ENCODE measurements at regions not wholly inside any gene's neighbourhood (a gene's known extent, or its start where the extent isn't known, plus 50 kb on each side); places are given as distances from the start of the nearest gene placed in this dataset.

- Histone ChIP-seq H3K27ac (ENCODE audit: extremely low read depth, low read depth, low read length) (no peak overlapping the region), H3K9me3 (ENCODE audit: control insufficient read depth, insufficient read depth, low read depth, low read length) (no peaks in the 10 kb centered on the region), H3K4me1 (ENCODE audit: control insufficient read depth, insufficient read depth, low read length) (no peaks in the 10 kb centered on the region), H3K36me3 (ENCODE audit: control insufficient read depth in 2 of 2, insufficient read depth in 1 of 2, low read length in 2 of 2) (no peaks in the 10 kb centered on the region), H3K4me3 (ENCODE audit: low read depth, low read length) (no peak overlapping the region)
- ChIA-PET CTCF (interaction anchor here (1.0 kb wide), 1 partner anchor 9 kb away, joined by 3 read pairs; no protein-coding TSS in a partner anchor), POLR2A (no interaction called here)
- TF ChIP-seq ZNF426 (tag by site-specific recombination; IDR thresholded peaks at IDR 0.05) (no peak), ZNF473 (tag by site-specific recombination; IDR thresholded peaks at IDR 0.05) (no peak), ZNF514 (tag by site-specific recombination; IDR thresholded peaks at IDR 0.05) (no peak), ZBTB21 (tag by site-specific recombination; IDR thresholded peaks at IDR 0.05) (no peak), ZNF529 (tag by site-specific recombination; IDR thresholded peaks at IDR 0.05; ENCODE audit: insufficient replicate concordance) (no peak), BCL11A (tag by site-specific recombination; IDR thresholded peaks at IDR 0.05; ENCODE audit: low read depth) (no peak), ZNF341 (tag by site-specific recombination; IDR thresholded peaks at IDR 0.05; ENCODE audit: low read depth) (no peak), ZNF19 (tag by site-specific recombination; IDR thresholded peaks at IDR 0.05; ENCODE audit: low read depth) (no peak), ZNF221 (tag by site-specific recombination; IDR thresholded peaks at IDR 0.05; ENCODE audit: borderline replicate concordance) (no peak), PRDM6 (tag by site-specific recombination; IDR thresholded peaks at IDR 0.05) (no peak)
Measured at GRCh38 chr10:31678139-31678536, 250.5 kb downstream of the ARHGAP12 start.

GRCh38 chr10:31677195-31678138 is 251.2 kb downstream of the ARHGAP12 start:
- ChIA-PET POLR2A (no interaction called here), CTCF (interaction anchor here (1.0 kb wide), 1 partner anchor 8 kb away, joined by 3 read pairs; no protein-coding TSS in a partner anchor)
- Histone ChIP-seq H3K4me3 (ENCODE audit: low read depth, low read length) (no peak overlapping the region), H3K9me3 (ENCODE audit: control insufficient read depth, insufficient read depth, low read depth, low read length) (no peaks in the 10 kb centered on the region), H3K36me3 (ENCODE audit: control insufficient read depth in 2 of 2, insufficient read depth in 1 of 2, low read length in 2 of 2) (no peaks in the 10 kb centered on the region), H3K4me1 (ENCODE audit: control insufficient read depth, insufficient read depth, low read length) (no peaks in the 10 kb centered on the region), H3K27ac (ENCODE audit: extremely low read depth, low read depth, low read length) (no peak overlapping the region)
- TF ChIP-seq REPIN1 (tag by site-specific recombination; IDR thresholded peaks at IDR 0.05; ENCODE audit: low read depth) (no peak), ZEB2 (tag by site-specific recombination; IDR thresholded peaks at IDR 0.05) (no peak), BCL6B (tag by site-specific recombination; IDR thresholded peaks at IDR 0.05) (no peak), GFI1B (tag by site-specific recombination; IDR thresholded peaks at IDR 0.05) (no peak)
- TF ChIP-seq, protein P1, sequence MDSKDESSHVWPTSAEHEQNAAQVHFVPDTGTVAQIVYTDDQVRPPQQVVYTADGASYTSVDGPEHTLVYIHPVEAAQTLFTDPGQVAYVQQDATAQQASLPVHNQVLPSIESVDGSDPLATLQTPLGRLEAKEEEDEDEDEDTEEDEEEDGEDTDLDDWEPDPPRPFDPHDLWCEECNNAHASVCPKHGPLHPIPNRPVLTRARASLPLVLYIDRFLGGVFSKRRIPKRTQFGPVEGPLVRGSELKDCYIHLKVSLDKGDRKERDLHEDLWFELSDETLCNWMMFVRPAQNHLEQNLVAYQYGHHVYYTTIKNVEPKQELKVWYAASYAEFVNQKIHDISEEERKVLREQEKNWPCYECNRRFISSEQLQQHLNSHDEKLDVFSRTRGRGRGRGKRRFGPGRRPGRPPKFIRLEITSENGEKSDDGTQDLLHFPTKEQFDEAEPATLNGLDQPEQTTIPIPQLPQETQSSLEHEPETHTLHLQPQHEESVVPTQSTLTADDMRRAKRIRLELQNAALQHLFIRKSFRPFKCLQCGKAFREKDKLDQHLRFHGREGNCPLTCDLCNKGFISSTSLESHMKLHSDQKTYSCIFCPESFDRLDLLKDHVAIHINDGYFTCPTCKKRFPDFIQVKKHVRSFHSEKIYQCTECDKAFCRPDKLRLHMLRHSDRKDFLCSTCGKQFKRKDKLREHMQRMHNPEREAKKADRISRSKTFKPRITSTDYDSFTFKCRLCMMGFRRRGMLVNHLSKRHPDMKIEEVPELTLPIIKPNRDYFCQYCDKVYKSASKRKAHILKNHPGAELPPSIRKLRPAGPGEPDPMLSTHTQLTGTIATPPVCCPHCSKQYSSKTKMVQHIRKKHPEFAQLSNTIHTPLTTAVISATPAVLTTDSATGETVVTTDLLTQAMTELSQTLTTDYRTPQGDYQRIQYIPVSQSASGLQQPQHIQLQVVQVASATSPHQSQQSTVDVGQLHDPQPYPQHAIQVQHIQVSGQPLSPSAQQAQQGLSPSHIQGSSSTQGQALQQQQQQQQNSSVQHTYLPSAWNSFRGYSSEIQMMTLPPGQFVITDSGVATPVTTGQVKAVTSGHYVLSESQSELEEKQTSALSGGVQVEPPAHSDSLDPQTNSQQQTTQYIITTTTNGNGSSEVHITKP (tag by site-specific recombination; IDR thresholded peaks at IDR 0.05), result peak; percentile 34

Measured in HEK293 (cell line).